T-helper 9 cell (primary cell): ENCODE measurements at regions not wholly inside any gene's neighbourhood (a gene's known extent, or its start where the extent isn't known, plus 50 kb on each side); places are given as distances from the start of the nearest gene placed in this dataset.
"Not testable (repeated sequence)": the region's sequence is repeated elsewhere in the genome, so short reads cannot be mapped to it uniquely, and the experiment has no call there.

Experiments used
- DNase-seq: peaks from one replicate; pipeline ENCODE4 v3.0.0-alpha.2; 2020

DNA sequence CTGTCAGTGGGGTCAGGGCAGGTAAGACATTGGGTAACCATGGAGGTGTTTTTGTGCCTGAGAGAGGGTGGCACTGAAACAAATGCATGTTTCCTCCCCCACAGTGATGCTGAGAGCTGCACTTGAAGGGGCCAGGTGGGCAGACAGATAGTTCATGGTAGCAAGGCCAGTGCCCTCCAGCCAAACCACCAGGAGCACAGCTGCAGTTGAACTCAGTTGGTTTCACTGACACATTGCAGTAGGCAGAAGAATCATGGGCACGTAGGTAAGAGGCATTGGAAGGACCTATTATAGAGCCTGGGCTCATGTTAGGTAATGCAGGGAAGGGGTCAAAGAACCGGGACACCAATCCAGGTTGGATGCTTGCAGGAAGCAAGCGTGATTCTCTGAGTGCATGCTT, 93.2 kb upstream of the ARL4C start:
- no peak for DNase-seq

DNA sequence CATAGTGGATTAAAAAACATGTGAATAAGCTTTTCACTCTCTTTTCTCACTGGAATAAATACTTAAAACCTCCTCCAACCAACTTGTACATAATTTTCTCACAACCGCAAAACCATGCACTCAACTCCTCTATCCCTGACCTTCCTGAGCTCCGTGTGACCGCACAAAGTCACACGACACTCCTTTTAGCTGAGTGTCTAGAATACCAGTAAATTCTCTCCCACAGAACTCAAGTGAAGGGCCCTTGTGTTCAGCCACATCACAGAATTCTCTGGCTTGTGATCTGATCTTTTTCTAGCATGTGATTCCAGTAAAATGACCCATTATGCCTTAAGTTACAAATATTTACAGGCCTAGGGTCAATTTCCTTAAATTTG, 91.2 kb upstream of the ARL4C start:
- no peak for DNase-seq

DNA sequence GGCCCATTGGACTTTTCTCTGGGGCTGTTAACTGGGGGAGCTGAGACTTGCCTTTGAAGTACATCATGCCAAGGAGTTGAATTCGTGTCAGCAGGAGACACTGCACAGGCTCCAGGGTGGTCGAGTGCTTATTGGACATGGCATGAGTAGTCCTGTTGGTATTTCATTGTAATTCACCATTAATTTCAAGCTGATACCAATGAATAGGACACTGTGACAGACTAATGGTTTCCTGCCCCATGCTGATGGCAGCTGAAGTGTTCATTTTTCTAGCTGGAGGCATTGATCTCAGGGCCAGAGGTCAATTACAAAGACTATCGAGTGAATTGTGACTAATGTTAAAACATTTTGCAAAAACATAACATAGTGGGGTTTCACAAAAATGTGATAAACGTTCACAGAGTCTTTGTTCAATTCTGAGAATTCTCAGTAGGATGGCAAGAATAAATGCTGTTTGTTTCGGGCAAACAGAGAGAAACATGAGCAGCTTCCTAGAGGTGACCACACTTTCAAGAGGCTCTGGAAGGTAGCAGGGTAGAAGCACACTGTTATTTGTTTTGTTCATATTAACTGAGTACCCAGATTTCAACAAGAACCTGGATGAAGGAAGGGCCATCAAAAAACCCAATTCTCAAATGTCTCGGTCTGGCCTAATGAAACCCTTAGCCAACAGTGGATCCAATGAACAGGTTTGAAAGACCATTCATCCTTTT, 90.6 kb upstream of the ARL4C start:
- DNase-seq: no peak

DNA sequence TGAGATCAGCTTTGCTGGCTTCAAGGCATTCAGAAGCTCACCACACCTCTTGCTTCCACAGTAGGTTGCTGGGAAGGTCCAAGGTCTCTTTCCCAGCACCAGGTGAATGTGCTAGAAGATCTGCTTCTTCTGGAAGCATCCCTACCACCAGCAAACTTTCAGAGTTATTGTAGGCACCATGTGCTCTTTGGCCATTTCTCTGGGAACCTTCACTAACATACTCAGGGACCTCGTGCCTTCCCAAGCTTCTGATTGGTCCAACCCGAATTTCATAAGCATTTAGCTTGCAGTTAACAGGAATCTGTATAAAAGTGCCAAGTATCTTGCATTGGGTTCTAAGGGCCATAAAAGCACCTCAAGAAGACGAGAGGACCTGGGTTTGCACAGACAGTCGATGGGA, 86.5 kb upstream of the ARL4C start:
- no peak for DNase-seq

DNA sequence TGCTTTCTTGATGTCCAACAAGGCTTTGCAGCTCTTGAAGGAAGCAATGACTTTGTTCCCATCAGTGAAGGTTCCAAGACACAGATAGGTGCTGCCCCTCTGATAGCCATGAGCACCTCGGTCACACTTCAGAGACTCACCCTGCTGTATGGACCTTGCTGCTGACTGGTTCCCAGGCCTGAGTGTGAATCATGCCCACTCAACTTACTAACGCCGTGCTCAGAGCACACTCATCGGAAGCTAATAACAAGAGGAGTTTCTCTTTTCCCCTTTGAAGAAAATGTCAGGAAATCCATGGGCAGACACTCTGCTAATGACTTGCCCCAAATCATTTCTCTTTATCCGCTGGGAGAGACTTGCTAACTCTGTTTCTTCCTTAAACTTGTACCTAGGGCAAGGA, 83.8 kb upstream of the ARL4C start:
- no peak for DNase-seq

DNA sequence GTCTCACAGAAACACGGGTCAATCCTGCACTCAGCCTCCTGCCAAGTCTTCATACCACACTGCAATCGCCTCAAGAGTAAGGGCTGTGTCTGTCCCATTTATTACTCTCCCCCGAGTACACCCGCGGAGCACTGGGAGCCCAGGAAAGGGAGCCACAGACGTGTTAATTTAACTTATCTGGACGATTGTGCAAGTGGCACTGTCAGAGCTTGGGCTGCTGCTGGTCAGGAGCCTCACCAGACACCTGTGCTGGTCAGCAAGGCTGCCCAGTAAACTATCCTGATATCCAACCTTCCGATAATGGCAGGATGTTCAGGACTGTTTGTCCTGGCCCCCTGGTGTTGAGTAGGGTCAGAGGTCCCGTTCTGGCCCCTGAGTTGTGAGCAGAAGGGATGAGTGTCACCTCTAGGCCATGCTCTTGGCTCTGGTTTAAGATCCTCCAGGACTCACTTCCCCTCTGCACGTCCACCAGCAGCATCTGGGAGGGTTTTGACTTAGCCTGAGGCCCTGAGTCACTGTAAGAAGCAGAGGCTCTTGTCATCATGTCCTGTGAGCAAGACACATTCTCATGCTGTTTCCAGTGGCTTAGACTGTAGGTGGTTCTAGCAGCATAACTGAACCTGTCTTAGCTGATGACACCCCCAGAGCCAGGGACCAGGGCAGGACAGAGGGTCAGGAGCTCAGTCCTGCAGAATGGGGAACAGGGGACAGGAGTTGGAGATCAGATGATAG, 82.5 kb upstream of the ARL4C start:
- no peak for DNase-seq

DNA sequence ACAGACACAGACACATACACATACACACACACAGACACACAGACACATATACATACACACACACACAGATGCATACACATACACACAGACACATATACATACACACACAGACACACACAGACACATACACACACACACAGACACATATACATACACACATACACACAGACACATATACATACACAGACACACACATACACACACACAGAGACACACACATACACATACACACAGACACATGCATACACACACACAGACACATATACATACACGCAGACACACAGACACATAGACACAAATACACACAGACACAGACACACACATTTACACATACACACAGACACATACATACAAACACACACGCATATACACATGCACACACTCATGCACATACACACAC, 81.5 kb upstream of the ARL4C start:
- no peak for DNase-seq

DNA sequence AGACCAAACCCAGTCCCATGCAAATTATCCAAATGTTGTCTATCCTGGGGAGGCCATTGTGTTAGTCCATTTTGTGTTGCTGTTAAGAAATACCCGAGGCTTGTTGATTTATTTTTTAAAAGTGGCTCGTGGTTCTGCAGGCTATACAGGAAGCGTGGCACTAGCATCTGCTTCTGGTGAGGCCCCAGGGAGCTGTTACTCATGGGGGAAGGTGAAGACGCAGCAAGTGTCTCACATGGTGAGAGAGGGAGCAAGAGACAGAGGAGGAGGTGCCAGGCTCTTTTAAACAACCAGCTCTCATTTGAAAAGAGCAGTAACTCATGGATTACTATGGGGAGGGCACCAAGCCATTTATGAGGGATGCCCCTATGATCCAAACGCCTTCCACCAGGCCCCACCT, 80.3 kb upstream of the ARL4C start:
- no peak for DNase-seq

DNA sequence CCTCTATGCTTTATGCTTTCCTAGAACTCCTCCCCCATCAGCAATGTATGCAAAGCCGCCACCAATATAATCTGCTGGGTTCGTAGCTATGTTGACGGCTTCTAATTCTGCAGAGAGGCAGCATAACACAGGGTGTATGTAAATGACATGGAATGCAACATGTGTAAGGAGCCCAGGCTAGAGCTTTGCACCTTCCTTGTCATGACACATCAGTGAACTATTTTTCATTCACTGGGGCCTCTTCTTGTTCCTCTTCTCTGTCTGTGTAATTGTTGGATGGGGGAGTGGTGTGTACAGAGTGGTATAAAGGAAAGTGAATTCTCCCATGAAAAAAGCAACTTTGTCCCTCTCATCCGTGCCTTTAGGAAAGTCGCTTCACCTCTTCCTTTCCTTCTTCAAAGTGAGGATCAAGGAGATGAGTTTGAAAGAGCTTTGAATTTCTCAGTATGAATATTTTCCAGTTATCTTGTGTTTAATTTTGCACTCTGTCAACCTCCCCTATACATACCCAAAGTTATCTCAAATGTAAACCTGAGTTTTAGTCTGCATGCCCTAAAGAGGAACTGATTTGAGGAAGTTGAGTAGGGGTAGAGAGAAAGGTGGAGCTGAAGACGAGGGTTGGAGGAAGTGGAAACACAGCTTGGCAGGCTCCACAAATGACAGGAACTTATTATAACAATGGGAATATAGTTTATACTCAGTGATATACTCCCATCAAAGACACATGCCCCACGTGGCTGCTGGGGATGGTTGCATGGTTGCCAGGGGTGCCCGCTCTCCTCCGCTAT, 74.9 kb upstream of the ARL4C start:
- no peak for DNase-seq

DNA sequence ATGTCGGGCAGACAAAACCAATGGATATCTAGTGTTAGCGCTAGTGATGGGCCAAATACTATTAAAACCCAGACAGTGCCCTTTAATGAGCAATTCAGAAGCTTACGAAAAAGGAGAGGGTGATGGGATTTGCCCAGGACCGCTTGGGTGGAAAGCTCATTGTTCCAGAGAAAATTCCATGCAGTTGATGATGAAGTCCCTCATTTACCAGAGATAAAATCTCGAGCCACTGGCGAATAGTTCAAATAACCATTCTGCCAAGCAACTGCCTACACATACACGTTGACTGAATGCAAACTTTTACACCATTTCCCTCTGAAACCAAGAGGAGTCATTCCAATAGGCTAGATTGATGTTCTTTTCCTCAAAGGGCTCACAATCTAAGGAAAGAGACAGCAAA, 73.6 kb upstream of the ARL4C start:
- DNase-seq: no peak

DNA sequence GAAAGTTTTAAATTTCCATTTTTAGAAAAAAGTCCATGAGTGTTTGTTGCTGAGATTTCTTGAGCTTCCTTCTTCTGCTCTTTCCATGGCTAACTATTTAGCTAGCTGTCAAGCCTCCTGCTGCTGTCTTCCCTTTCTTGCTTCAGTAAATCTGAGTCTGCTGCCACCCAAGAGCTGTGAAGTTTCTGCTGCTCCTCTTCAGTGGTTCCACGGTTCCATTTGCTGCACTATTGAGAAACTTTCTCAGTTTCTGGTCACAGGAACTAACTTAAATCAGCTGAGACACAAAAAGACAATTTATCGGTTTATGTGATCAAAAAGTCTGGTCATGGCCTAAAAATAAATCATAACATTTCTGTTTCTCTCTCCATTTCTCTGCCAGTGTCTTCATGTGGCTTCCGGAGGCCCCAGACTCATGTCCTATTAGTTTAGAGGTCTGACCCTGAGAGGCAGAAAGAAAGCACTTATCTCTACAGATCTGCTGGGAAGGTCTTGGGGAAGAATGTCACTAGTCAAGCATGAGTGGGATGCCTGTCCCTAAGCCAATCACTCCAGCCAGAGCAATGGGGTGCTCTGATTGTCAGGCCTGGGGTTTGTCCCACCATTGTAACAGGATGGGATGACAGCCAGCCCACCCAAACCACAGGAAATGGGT, 73.0 kb upstream of the ARL4C start:
- DNase-seq: no peak

DNA sequence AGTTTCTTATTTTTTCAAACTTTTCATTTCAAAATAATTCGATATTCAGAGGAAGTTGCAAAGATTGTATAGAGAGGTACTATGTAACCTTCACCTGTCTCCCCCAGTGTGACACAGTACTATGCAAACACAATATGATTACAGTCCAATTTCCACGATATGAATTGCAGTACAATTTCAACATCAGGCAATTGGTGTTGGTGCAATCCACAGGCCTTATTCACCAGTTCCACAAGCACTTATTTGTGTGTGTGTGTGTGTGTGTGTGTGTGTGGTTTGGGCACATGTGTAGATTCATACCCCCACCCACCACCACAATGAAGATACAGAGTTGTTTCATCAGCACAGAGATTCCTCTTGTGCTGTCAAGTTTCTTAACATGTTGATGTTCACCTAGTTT, 69.7 kb upstream of the ARL4C start:
- no peak for DNase-seq

DNA sequence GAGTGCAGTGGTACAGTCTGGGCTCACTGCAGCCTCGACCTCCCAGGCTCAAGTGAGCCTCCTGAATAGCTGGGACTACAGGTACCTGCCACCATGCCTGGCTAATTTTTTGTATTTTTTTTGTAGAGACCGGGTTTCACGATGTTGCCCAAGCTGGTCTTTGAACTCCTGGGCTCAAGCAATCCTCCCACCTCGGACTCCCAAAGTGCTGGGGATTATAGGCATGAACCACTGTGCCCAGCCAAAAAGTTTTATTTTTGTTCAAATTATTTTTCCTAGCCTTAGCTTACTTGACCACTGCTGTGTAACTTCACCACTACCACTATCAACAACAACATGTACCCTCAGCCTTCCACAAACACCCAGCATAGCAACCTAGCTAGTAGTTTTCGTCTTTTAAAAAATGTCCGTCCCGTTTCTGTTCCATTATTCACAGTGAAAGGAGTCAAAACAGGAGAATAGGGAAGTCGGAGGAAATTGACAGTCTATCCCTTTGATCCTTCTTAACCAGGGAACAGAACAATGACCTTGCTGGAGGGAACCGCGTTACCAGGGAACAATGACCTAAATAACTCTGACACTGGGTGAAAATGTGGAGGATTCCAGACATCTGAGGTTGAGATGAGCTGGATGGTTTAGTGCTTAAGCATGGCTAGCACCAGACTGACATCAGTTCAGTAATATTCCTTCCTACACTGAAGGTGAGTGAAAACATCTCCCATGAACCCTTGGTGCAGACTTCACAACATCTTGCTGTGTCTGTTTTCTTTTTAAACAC, 69.2 kb upstream of the ARL4C start:
- no peak for DNase-seq

DNA sequence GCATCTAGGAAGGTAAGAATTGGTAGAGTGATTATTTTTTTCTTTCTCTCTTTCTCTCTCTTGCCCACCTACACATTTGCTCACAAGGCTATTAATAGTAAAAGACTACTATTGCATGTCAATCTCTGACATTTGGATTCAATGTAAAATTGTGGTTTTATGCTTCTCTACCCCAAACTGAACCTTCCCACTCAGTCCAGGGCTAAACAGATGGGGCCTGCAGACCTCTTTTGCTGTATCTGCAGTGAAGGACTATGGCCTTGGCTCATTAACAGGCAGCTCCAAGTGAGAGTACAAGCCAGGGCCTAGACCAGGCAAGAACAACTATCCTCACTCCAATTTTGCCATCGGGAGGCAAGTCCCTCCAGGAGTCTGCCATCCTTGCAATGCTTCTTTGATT, 68.3 kb upstream of the ARL4C start:
- no peak for DNase-seq

DNA sequence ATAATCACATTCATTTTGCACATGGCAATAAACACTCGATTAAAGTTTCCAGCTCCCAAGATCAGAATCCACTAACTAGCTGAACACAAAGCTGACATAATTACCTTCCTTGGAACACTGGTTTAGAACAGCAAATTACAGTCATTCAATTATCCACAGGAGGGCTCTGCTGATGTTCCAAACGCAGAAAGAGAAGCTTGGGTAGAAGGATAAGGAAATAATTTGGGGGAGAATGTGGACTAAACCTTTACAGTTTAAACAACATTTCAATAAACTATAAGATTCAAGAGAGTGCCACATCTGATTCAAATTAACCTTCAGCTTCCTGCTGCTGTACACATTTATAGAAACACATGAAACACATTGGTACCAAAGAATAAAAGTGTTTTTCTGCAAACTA, 67.8 kb upstream of the ARL4C start:
- no peak for DNase-seq

DNA sequence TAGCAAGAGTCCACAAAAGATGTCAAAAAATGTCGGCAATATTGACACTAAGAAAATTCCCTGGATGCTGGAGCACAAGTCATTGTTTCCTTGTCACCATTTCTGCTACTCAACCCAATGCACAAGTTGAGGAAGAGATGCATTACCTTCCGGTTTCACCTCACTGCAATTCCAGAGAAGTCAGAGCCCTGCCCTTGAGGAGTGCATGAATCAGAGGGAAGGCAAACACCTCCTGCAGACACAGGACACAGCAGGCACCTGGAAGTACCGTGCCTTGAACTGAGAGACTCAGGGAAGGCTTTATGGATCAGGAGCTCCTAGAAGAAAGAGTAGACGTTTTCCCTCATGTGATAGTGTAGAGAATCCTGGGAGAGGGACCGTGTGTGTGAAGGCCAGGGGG, 62.7 kb upstream of the ARL4C start:
- DNase-seq: no peak

DNA sequence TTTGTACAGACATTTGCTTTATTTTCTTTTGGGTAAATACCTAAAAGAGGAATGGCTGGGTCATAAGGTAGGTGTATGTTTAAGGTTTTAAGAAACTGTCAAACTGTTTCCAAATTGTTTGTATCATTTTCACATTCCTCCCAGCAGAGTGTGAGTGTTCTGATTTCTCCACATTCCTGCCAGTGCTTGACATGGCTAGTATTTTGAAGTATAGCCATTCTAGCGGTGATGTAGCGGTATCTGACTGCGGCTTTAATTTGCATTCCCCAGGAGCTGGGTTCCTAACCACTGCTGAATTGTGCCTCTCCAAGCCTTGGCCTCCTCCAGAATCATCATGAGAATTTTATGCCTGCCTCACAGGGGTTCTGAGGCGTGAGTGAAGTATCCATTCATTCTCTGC, 61.8 kb upstream of the ARL4C start:
- no peak for DNase-seq

DNA sequence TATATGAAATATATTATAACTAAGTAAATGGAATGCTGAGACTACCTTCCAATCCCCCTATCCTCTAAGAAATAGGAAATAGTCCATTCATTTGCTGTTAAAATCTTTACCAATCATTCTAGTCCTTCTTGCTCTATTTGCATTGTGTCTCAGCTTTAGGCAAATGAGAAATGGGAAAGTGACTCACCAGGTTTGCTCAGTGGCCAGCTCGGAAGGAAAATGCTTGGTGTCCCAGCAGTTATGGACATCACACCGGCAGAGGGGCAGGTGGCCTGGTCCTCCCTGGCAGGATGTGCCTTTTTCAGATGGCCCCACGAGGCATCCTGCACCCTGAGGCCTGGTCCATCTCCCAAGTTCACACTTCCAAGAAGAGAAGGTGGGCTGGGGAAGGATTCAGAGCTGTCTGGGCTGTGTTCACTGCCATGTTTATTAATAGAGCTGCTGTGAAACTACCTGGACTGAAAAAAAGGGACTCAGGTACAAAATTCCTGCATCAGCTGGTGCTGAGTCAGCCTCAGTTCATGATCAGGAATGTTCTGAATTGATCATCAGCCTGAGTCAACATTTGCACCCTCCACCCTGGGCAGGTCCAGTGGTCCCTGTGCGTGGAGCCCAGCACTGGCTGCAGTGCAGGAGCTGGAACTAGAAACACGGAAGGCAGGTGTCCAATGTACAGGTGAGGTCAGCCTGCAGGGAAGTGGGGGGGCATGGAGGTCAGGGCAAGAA, 60.1 kb upstream of the ARL4C start:
- no peak for DNase-seq

DNA sequence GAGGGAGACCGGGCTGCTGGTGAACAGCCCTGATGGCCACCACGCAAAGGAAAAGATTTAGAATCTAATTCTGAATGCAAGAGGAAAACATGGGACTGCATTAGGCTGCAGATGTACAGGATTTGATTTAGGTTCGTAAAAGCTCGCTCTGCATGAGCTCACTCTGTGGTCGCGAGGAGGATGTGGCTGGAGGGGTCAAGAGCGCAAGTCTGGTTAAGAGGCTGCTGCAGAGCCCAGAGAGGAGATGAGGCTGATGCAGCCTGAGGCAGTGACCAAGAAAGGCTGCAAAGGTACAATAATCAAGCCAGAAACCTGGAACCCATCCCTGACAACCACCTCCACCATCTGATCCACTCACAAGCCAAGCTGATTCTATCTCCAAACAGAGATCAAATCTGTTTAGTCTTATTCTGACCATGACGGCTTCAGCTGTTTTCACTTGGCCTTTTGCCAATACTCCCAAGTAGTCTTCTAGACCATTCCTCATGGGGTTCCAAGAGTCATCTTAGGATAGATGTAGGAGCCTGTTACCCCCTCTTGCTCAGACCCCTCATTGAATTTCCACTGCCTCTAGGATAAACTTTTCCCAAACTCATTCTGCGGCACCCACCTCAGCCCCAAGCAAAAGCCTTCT, 58.9 kb upstream of the ARL4C start:
- no peak for DNase-seq

DNA sequence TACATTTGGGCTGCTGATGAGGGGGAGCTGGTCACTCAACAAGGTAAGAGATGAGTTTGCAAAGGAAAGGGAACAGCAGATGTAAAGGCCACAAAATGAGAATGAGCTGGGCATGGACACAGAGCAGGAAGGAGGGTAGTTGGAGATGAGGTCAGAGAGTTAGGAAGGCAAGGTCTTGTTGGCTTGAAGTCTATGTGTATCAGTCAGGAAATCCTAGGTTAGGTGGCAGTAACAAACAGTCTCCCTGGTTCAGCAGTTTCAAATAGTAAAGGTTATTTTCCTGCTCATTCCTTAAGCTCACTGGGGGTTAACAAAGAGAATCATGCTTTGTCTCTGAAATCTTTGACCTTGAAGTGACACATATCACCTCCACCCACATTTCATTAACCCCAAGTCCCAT, 58.3 kb upstream of the ARL4C start:
- DNase-seq: no peak

DNA sequence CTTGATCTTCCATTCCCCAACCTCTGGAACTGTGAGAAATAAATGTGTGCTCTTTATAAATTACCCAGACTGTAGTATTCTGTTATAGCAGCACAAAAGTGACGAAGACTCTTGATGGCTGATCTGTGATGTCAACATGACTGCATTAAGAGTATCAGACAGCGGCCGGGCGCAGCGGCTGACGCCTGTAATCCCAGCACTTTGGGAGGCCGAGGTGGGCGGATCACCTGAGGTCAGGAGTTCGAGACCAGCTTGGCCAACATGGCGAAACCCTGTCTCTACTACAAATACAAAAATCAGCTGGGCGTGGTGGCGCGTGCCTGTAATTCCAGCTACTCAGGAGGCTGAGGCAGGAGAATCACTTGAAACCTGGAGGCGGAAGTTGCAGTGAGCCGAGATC, 56.3 kb upstream of the ARL4C start:
- DNase-seq: not testable (repeated sequence)
